ENCODE measurements at regions not wholly inside any gene's neighbourhood (a gene's known extent, or its start where the extent isn't known, plus 50 kb on each side); places are given as distances from the start of the nearest gene placed in this dataset.

DNA sequence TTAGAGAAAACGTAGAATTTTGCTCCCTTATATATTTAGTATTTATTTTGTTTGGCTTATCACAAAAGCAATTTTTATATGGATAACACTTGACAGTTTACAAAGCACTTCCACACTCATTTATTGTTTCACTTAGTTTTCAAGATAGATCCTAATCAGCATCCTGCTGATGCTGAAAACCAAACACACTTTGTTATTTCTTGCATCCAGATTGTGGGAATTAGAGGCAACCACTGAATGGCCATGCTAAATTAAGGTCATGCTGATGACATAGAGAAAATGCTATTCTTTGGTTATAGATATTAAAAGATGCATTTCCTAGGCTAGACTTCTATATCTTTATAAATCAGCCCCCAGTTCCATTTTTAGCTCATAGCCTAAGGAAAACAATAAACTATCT lies 474.1 kb upstream of the KCNMB2 start (continued):
- TF ChIP-seq, protein P1, sequence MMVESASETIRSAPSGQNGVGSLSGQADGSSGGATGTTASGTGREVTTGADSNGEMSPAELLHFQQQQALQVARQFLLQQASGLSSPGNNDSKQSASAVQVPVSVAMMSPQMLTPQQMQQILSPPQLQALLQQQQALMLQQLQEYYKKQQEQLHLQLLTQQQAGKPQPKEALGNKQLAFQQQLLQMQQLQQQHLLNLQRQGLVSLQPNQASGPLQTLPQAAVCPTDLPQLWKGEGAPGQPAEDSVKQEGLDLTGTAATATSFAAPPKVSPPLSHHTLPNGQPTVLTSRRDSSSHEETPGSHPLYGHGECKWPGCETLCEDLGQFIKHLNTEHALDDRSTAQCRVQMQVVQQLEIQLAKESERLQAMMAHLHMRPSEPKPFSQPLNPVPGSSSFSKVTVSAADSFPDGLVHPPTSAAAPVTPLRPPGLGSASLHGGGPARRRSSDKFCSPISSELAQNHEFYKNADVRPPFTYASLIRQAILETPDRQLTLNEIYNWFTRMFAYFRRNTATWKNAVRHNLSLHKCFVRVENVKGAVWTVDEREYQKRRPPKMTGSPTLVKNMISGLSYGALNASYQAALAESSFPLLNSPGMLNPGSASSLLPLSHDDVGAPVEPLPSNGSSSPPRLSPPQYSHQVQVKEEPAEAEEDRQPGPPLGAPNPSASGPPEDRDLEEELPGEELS (CRISPR knock-in tag; IDR thresholded peaks at IDR 0.05), result no peak

DNA sequence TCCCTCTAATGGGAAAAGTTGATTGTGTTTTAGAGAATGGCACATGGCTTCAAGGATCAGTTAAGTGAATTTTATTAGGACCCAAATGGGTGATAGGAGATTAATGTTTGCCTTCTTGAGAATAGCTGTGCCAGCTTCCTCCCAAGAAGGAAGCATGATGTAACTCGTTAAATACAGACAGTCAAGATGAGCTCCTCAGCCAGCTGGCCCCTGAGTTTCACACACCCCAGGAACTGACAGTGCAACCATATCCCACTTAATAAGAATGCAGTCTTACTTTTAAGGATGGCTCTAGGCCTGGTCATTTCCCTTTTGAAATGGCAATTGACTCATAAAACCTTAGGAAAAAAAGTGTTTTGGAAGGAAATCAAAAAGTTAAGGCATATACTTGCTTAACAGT lies 472.8 kb upstream of the KCNMB2 start:
- in situ Hi-C loops (cut with HindIII; ENCODE audit: extremely low pct_ligation_motif_present, low pct_unique_long_range_greater_than_20kb), result no loop called here
- Histone ChIP-seq H3K79me2 (ENCODE audit: insufficient read depth, low read length) (no peaks in the 10 kb centered on the region), H2AFZ (ENCODE audit: low read length) (no peak overlapping the region), H3K4me1 (ENCODE audit: insufficient read depth, low read length) (peaks cover 10% of the 10 kb centered on the region), H3K4me3 (replicated peaks in 1 of 3; ENCODE audit: insufficient read depth in 1 of 3, low read depth in 2 of 3, low read length in 3 of 3) (no peak overlapping the region), H4K20me1 (ENCODE audit: insufficient read depth, low read length) (no peaks in the 10 kb centered on the region), H3K9ac (ENCODE audit: insufficient read depth, low read depth, low read length) (no peak overlapping the region), H3K36me3 (replicated peaks in 1 of 2; ENCODE audit: control insufficient read depth in 1 of 2, insufficient read depth in 2 of 2, low read length in 2 of 2) (no peaks in the 10 kb centered on the region), H3K27me3 (ENCODE audit: control insufficient read depth in 1 of 2, insufficient read depth in 2 of 2, low read length in 2 of 2) (no peaks in the 10 kb centered on the region), H3K9me3 (ENCODE audit: low read length) (no peaks in the 10 kb centered on the region), H3K4me2 (ENCODE audit: low read depth, low read length) (no peak overlapping the region), H3K27ac (ENCODE audit: extremely low read length, insufficient read depth, low read length) (no peak overlapping the region)
- WGBS (ENCODE audit: low lambda C conversion rate), result 0% methylated on average over 1 of the region's 1 CpG
- no TSS peak for BruUV-seq (replicated peaks)
- ATAC-seq (no peak), DNase-seq (ENCODE audit: low spot score) (no peak), FAIRE-seq (no peak)
- POLR2A ChIA-PET, result no interaction called here
- intact Hi-C loops (cut with micrococcal nuclease; ENCODE audit: unreplicated experiment), result no loop called here
- CTCF ChIA-PET (ENCODE audit: low intra/inter-chr PET ratio, low total read pairs), result no interaction called here
- TF ChIP-seq, protein P2, sequence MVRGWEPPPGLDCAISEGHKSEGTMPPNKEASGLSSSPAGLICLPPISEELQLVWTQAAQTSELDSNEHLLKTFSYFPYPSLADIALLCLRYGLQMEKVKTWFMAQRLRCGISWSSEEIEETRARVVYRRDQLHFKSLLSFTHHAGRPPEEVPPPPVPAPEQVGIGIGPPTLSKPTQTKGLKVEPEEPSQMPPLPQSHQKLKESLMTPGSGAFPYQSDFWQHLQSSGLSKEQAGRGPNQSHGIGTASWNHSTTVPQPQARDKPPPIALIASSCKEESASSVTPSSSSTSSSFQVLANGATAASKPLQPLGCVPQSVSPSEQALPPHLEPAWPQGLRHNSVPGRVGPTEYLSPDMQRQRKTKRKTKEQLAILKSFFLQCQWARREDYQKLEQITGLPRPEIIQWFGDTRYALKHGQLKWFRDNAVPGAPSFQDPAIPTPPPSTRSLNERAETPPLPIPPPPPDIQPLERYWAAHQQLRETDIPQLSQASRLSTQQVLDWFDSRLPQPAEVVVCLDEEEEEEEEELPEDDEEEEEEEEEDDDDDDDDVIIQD (CRISPR knock-in tag; IDR thresholded peaks at IDR 0.05; ENCODE audit: low read depth), result no peak
- no peak for TF ChIP-seq ZNF10 (CRISPR knock-in tag; IDR thresholded peaks at IDR 0.05; ENCODE audit: borderline replicate concordance, low read depth)
- TF ChIP-seq ZNF138 (CRISPR knock-in tag; IDR thresholded peaks at IDR 0.05; ENCODE audit: low read depth), result no peak
- TF ChIP-seq ZSCAN9 (CRISPR knock-in tag; IDR thresholded peaks at IDR 0.05; ENCODE audit: borderline replicate concordance), result no peak
- TF ChIP-seq ZBTB8A (CRISPR knock-in tag; IDR thresholded peaks at IDR 0.05; ENCODE audit: borderline replicate concordance, low read depth), result no peak
- TF ChIP-seq REL (CRISPR knock-in tag; conservative IDR thresholded peaks at IDR 0.05), result no peak
- no peak for TF ChIP-seq HNF4A (CRISPR knock-in tag; IDR thresholded peaks at IDR 0.05)
- TF ChIP-seq CCAR2 (optimal IDR thresholded peaks at IDR 0.05; ENCODE audit: low read depth, low read length), result no peak
- no peak for TF ChIP-seq KLF6 (CRISPR knock-in tag; IDR thresholded peaks at IDR 0.05)
- TF ChIP-seq RARG (CRISPR knock-in tag; IDR thresholded peaks at IDR 0.05; ENCODE audit: low read depth), result no peak
- TF ChIP-seq, protein P3, sequence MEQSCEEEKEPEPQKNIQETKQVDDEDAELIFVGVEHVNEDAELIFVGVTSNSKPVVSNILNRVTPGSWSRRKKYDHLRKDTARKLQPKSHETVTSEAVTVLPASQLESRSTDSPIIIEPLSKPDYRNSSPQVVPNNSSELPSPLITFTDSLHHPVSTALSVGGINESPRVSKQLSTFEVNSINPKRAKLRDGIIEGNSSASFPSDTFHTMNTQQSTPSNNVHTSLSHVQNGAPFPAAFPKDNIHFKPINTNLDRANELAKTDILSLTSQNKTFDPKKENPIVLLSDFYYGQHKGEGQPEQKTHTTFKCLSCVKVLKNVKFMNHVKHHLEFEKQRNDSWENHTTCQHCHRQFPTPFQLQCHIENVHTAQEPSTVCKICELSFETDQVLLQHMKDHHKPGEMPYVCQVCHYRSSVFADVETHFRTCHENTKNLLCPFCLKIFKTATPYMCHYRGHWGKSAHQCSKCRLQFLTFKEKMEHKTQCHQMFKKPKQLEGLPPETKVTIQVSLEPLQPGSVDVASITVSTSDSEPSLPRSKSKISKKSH (CRISPR knock-in tag; IDR thresholded peaks at IDR 0.05; ENCODE audit: borderline replicate concordance), result no peak
- TF ChIP-seq ZNF530 (CRISPR knock-in tag; IDR thresholded peaks at IDR 0.05; ENCODE audit: low read depth), result no peak
- TF ChIP-seq, protein P4, sequence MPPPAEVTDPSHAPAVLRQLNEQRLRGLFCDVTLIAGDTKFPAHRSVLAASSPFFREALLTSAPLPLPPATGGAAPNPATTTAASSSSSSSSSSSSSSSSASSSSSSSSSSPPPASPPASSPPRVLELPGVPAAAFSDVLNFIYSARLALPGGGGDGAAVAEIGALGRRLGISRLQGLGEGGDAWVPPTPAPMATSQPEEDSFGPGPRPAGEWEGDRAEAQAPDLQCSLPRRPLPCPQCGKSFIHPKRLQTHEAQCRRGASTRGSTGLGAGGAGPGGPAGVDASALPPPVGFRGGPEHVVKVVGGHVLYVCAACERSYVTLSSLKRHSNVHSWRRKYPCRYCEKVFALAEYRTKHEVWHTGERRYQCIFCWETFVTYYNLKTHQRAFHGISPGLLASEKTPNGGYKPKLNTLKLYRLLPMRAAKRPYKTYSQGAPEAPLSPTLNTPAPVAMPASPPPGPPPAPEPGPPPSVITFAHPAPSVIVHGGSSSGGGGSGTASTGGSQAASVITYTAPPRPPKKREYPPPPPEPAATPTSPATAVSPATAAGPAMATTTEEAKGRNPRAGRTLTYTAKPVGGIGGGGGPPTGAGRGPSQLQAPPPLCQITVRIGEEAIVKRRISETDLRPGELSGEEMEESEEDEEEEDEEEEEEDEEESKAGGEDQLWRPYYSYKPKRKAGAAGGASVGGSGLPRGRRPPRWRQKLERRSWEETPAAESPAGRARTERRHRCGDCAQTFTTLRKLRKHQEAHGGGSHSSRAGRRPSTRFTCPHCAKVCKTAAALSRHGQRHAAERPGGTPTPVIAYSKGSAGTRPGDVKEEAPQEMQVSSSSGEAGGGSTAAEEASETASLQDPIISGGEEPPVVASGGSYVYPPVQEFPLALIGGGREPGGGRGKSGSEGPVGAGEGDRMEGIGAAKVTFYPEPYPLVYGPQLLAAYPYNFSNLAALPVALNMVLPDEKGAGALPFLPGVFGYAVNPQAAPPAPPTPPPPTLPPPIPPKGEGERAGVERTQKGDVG (CRISPR knock-in tag; IDR thresholded peaks at IDR 0.05; ENCODE audit: borderline replicate concordance), result no peak
- TF ChIP-seq ZNF30 (CRISPR knock-in tag; IDR thresholded peaks at IDR 0.05), result no peak
- no peak for TF ChIP-seq YEATS2 (CRISPR knock-in tag; IDR thresholded peaks at IDR 0.05; ENCODE audit: borderline replicate concordance)
- TF ChIP-seq SIN3B (IDR thresholded peaks at IDR 0.05; ENCODE audit: low read length), result no peak
